Stimulated activated CD8-positive, alpha-beta memory T cell treated with anti-CD3 and anti-CD28 coated beads, Interleukin-4, amount 100 ng/mL, for 24 hours (primary cell): ENCODE measurements at regions not wholly inside any gene's neighbourhood (a gene's known extent, or its start where the extent isn't known, plus 50 kb on each side); places are given as distances from the start of the nearest gene placed in this dataset.

Experiments used
- DNase-seq: peaks from one replicate; pipeline ENCODE4 v3.0.0-alpha.2; 2020; ENCODE audit warnings: low read depth

GRCh38 chr12:62127516-62127915 lies 132.7 kb upstream of the USP15 start:
- no peak for DNase-seq

- DNase-seq: no peak
Observed at GRCh38 chr12:62128175-62128975, 131.8 kb upstream of the USP15 start.

GRCh38 chr12:62129291-62129690 lies 130.9 kb upstream of the USP15 start:
- DNase-seq: no peak

- DNase-seq: no peak
Observed at GRCh38 chr12:62130402-62130801, 129.8 kb upstream of the USP15 start.

- DNase-seq: no peak
Observed at GRCh38 chr12:62130834-62131552, 129.2 kb upstream of the USP15 start.

- no peak for DNase-seq
Observed at GRCh38 chr12:62133440-62133839, 126.8 kb upstream of the USP15 start.

GRCh38 chr12:62135553-62136200 lies 124.5 kb upstream of the USP15 start:
- DNase-seq: no peak

GRCh38 chr12:62136496-62136895 lies 123.7 kb upstream of the USP15 start:
- no peak for DNase-seq

- no peak for DNase-seq
Observed at GRCh38 chr12:62138527-62138926, 121.7 kb upstream of the USP15 start.

- no peak for DNase-seq
Observed at GRCh38 chr12:62146318-62146717, 113.9 kb upstream of the USP15 start.

- DNase-seq: no peak
Observed at GRCh38 chr12:62158013-62158412, 102.2 kb upstream of the USP15 start.

GRCh38 chr12:62158461-62159360 lies 101.5 kb upstream of the USP15 start:
- no peak for DNase-seq

GRCh38 chr12:62162214-62162613 lies 98.0 kb upstream of the USP15 start:
- DNase-seq: no peak

GRCh38 chr12:62163368-62163767 lies 96.8 kb upstream of the USP15 start:
- DNase-seq: no peak

GRCh38 chr12:62164036-62164435 lies 96.2 kb upstream of the USP15 start:
- no peak for DNase-seq

GRCh38 chr12:62166525-62166924 lies 93.7 kb upstream of the USP15 start:
- no peak for DNase-seq

- DNase-seq: no peak
Observed at GRCh38 chr12:62168411-62168810, 91.8 kb upstream of the USP15 start.

GRCh38 chr12:62170241-62170640 lies 90.0 kb upstream of the USP15 start:
- no peak for DNase-seq

GRCh38 chr12:62190689-62191490 lies 69.3 kb upstream of the USP15 start:
- DNase-seq: no peak

- no peak for DNase-seq
Observed at GRCh38 chr12:62191491-62192179, 68.6 kb upstream of the USP15 start.
